ENCODE measurements at regions not wholly inside any gene's neighbourhood (a gene's known extent, or its start where the extent isn't known, plus 50 kb on each side); places are given as distances from the start of the nearest gene placed in this dataset.

- no peaks in the 10 kb centered on the region for H3K36me3 ChIP-seq (ENCODE audit: insufficient read depth, low read depth, low read length)
- no peak overlapping the region for H3K27ac ChIP-seq (ENCODE audit: low read length)
- H3K9ac ChIP-seq (ENCODE audit: low read depth, low read length), result no peak overlapping the region
- H3K4me3 ChIP-seq (ENCODE audit: low read length), result no peak overlapping the region
- no peaks in the 10 kb centered on the region for H3K27me3 ChIP-seq (ENCODE audit: insufficient read depth, low read length)
- no peaks in the 10 kb centered on the region for H3K4me1 ChIP-seq (ENCODE audit: insufficient read depth, low read length)
- H3K9me3 ChIP-seq (ENCODE audit: insufficient read depth, low read depth, low read length), result peaks cover 9% of the 10 kb centered on the region; the same call in 1 of the 2 replicates
Measured at GRCh38 chr10:78193189-78193588, 159.5 kb downstream of the RPS24 start.

GRCh38 chr10:78194050-78194449 lies 160.4 kb downstream of the RPS24 start:
- H3K27me3 ChIP-seq (ENCODE audit: insufficient read depth, low read length), result no peaks in the 10 kb centered on the region
- no peak overlapping the region for H3K9ac ChIP-seq (ENCODE audit: low read depth, low read length)
- no peak overlapping the region for H3K4me3 ChIP-seq (ENCODE audit: low read length)
- H3K27ac ChIP-seq (ENCODE audit: low read length), result no peak overlapping the region
- H3K36me3 ChIP-seq (ENCODE audit: insufficient read depth, low read depth, low read length), result no peaks in the 10 kb centered on the region
- H3K4me1 ChIP-seq (ENCODE audit: insufficient read depth, low read length), result no peaks in the 10 kb centered on the region
- H3K9me3 ChIP-seq (ENCODE audit: insufficient read depth, low read depth, low read length), result peaks cover 9% of the 10 kb centered on the region; the same call in 1 of the 2 replicates

- Histone ChIP-seq H3K27ac (ENCODE audit: low read length) (no peak overlapping the region), H3K4me1 (ENCODE audit: insufficient read depth, low read length) (no peaks in the 10 kb centered on the region), H3K9ac (ENCODE audit: low read depth, low read length) (no peak overlapping the region), H3K36me3 (ENCODE audit: insufficient read depth, low read depth, low read length) (no peaks in the 10 kb centered on the region), H3K4me3 (ENCODE audit: low read length) (no peak overlapping the region), H3K27me3 (ENCODE audit: insufficient read depth, low read length) (no peaks in the 10 kb centered on the region), H3K9me3 (ENCODE audit: insufficient read depth, low read depth, low read length) (peaks cover 9% of the 10 kb centered on the region; the same call in 1 of the 2 replicates)
Measured at GRCh38 chr10:78194539-78195402, 161.1 kb downstream of the RPS24 start.

- no peaks in the 10 kb centered on the region for H3K36me3 ChIP-seq (ENCODE audit: insufficient read depth, low read depth, low read length)
- no peak overlapping the region for H3K9ac ChIP-seq (ENCODE audit: low read depth, low read length)
- H3K4me1 ChIP-seq (ENCODE audit: insufficient read depth, low read length), result no peaks in the 10 kb centered on the region
- H3K27me3 ChIP-seq (ENCODE audit: insufficient read depth, low read length), result no peaks in the 10 kb centered on the region
- peaks cover 9% of the 10 kb centered on the region; the same call in 1 of the 2 replicates for H3K9me3 ChIP-seq (ENCODE audit: insufficient read depth, low read depth, low read length)
- H3K27ac ChIP-seq (ENCODE audit: low read length), result no peak overlapping the region
- H3K4me3 ChIP-seq (ENCODE audit: low read length), result no peak overlapping the region
Measured at GRCh38 chr10:78196396-78196795, 162.7 kb downstream of the RPS24 start.

DNA sequence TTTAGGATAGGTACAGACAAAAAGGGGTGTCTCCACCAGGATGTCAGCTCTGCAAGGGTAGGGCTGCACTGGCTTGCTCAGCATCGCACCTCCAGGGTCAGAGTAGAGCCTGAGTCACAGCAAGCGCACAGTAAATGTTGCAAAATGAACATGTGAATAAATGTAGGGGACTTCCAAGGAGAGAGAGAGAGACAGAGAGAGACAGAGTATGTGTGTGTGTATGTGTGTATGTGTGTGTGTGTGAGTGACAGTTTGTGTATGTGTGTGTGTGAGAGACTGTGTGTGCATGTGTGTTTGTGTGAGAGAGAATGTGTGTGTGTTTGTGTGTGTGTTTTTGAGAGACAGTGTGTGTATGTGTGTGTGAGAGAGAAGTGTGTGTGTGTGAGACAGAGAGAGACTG lies 163.3 kb downstream of the RPS24 start:
- Histone ChIP-seq H3K27me3 (ENCODE audit: insufficient read depth, low read length) (no peaks in the 10 kb centered on the region), H3K9ac (ENCODE audit: low read depth, low read length) (no peak overlapping the region), H3K36me3 (ENCODE audit: insufficient read depth, low read depth, low read length) (no peaks in the 10 kb centered on the region), H3K27ac (ENCODE audit: low read length) (no peak overlapping the region), H3K4me1 (ENCODE audit: insufficient read depth, low read length) (no peaks in the 10 kb centered on the region), H3K4me3 (ENCODE audit: low read length) (no peak overlapping the region), H3K9me3 (ENCODE audit: insufficient read depth, low read depth, low read length) (peaks cover 9% of the 10 kb centered on the region; the same call in 1 of the 2 replicates)

DNA sequence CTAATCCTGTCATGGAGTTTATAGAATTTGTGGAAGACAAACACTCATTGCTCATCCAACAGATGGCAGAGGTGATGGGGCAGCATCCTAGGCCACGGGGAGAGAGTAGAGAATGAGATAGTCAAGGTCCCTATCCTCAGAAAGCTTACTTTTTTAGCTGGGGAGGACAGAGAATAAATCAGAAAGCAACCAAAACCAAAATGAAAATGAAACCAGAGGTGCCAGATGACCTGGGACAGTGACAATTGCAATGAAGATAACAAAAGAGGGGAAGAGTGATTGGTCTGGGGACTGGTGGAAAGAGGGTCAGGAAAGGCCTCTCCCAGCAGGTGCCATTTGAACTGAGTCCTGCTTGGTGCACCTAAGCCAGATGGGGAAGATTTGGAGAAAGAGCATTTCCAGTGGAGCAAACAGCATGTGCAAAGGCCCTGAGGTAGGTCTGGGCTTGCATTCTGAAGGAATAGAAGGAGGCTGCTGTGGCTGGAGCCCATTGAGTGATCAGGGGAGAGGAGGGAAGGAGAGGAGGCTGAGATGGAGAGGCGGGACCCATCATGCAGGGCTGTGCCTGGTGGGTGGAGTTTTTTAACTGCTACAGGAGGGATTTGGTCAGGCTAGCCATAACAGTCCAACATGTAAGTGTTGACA lies 164.1 kb downstream of the RPS24 start:
- Histone ChIP-seq H3K4me3 (ENCODE audit: low read length) (no peak overlapping the region), H3K9ac (ENCODE audit: low read depth, low read length) (no peak overlapping the region), H3K27ac (ENCODE audit: low read length) (no peak overlapping the region), H3K36me3 (ENCODE audit: insufficient read depth, low read depth, low read length) (no peaks in the 10 kb centered on the region), H3K9me3 (ENCODE audit: insufficient read depth, low read depth, low read length) (peaks cover 7% of the 10 kb centered on the region; the same call in 1 of the 2 replicates), H3K27me3 (ENCODE audit: insufficient read depth, low read length) (no peaks in the 10 kb centered on the region), H3K4me1 (ENCODE audit: insufficient read depth, low read length) (no peaks in the 10 kb centered on the region)

GRCh38 chr10:78199005-78199725 lies 165.5 kb downstream of the RPS24 start:
- no peaks in the 10 kb centered on the region for H3K9me3 ChIP-seq (ENCODE audit: insufficient read depth, low read depth, low read length)
- no peaks in the 10 kb centered on the region for H3K36me3 ChIP-seq (ENCODE audit: insufficient read depth, low read depth, low read length)
- H3K27me3 ChIP-seq (ENCODE audit: insufficient read depth, low read length), result no peaks in the 10 kb centered on the region
- no peak overlapping the region for H3K9ac ChIP-seq (ENCODE audit: low read depth, low read length)
- H3K4me1 ChIP-seq (ENCODE audit: insufficient read depth, low read length), result no peaks in the 10 kb centered on the region
- no peak overlapping the region for H3K27ac ChIP-seq (ENCODE audit: low read length)
- H3K4me3 ChIP-seq (ENCODE audit: low read length), result no peak overlapping the region

GRCh38 chr10:78199759-78200158 lies 166.1 kb downstream of the RPS24 start:
- no peak overlapping the region for H3K9ac ChIP-seq (ENCODE audit: low read depth, low read length)
- H3K4me3 ChIP-seq (ENCODE audit: low read length), result no peak overlapping the region
- H3K27me3 ChIP-seq (ENCODE audit: insufficient read depth, low read length), result no peaks in the 10 kb centered on the region
- H3K27ac ChIP-seq (ENCODE audit: low read length), result no peak overlapping the region
- no peaks in the 10 kb centered on the region for H3K36me3 ChIP-seq (ENCODE audit: insufficient read depth, low read depth, low read length)
- H3K4me1 ChIP-seq (ENCODE audit: insufficient read depth, low read length), result no peaks in the 10 kb centered on the region
- no peaks in the 10 kb centered on the region for H3K9me3 ChIP-seq (ENCODE audit: insufficient read depth, low read depth, low read length)

DNA sequence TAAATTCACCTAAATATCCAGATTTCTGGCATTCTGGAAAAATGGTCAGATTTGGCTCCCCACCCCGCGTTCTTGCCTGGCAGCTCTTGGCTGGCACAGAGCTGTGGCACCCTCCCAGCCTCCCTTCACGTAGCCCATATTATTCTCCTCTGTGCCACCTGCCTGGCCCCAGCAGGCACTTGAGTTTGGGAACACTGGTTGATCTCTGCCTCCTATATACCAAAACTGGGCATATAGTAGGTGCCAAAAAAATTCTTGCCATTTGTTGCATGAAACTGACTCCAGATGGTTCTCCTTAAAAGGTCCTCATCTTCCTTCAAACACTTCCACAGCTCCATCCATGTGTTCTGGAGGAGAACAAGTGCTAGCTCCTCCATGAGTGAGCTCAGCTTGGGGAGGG lies 167.0 kb downstream of the RPS24 start:
- Histone ChIP-seq H3K27me3 (ENCODE audit: insufficient read depth, low read length) (no peaks in the 10 kb centered on the region), H3K36me3 (ENCODE audit: insufficient read depth, low read depth, low read length) (no peaks in the 10 kb centered on the region), H3K9ac (ENCODE audit: low read depth, low read length) (no peak overlapping the region), H3K4me1 (ENCODE audit: insufficient read depth, low read length) (no peaks in the 10 kb centered on the region), H3K27ac (ENCODE audit: low read length) (no peak overlapping the region), H3K4me3 (ENCODE audit: low read length) (no peak overlapping the region), H3K9me3 (ENCODE audit: insufficient read depth, low read depth, low read length) (no peaks in the 10 kb centered on the region)

DNA sequence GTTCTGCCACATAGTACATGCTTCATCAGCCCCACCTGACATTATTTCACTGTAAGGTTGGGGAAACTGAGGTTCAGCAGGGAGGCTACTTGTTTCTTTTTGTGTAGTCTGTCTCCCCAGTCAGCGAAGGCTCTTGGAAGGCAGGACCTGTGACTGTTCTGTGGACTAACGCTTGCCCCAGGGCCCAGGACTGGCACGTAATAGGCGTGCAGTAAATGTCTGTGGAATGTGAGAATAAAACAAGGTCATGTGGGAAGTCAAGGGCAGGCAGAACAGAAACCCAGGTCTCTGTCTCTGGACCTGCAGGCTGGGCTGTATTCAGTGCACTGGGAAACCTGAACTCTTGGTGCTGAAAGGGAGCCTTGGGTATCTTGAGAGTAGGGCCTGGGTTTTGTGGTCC lies 168.7 kb downstream of the RPS24 start:
- no peak overlapping the region for H3K4me3 ChIP-seq (ENCODE audit: low read length)
- no peaks in the 10 kb centered on the region for H3K27me3 ChIP-seq (ENCODE audit: insufficient read depth, low read length)
- H3K36me3 ChIP-seq (ENCODE audit: insufficient read depth, low read depth, low read length), result no peaks in the 10 kb centered on the region
- no peaks in the 10 kb centered on the region for H3K9me3 ChIP-seq (ENCODE audit: insufficient read depth, low read depth, low read length)
- no peaks in the 10 kb centered on the region for H3K4me1 ChIP-seq (ENCODE audit: insufficient read depth, low read length)
- H3K9ac ChIP-seq (ENCODE audit: low read depth, low read length), result no peak overlapping the region
- no peak overlapping the region for H3K27ac ChIP-seq (ENCODE audit: low read length)

DNA sequence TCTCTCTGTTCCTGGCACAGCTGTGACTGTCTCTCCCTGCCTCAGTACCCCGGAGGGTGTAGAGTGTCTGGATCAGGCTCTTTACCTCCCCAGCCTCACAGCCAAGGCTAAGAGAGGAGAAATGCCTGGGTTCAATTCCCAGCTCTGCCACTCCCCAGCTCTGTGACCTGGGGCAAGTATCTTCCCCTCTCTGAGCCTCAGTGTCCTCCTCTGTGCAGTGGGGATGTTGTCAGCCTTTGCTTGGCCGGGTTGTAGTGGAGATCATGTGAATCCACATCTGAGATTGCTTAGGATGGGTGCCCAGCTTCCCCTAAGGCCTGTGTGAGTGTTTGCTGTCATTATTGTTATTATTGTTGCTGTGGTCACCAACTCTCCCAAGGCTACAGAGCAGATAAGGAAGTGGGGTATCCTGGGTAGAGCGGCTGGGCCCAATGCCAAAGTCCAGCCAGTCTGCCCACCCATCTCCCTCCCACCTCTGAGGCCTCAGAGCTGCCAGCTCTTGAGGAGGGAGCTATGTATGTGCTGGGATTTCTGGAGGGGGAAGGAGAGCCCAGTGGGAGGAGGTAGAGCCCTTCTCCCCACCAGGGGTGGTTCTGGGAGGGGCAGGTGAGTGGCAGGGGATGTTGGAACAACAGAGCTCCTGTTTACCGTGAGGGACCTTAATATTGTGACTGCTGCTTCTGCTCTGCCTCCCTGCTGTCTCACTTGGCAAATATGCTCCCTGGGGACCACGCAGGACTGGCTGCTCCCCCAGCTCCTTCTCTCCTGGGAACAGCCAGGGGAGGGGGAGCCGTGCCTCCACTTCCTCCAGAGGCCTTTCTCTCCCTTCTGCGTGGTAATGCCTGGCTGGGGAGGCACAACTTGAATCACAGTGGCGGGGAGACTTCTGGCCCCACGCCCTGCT lies 170.5 kb downstream of the RPS24 start:
- H3K4me1 ChIP-seq (ENCODE audit: insufficient read depth, low read length), result no peaks in the 10 kb centered on the region
- H3K9me3 ChIP-seq (ENCODE audit: insufficient read depth, low read depth, low read length), result no peaks in the 10 kb centered on the region
- no peak overlapping the region for H3K9ac ChIP-seq (ENCODE audit: low read depth, low read length)
- no peaks in the 10 kb centered on the region for H3K36me3 ChIP-seq (ENCODE audit: insufficient read depth, low read depth, low read length)
- no peak overlapping the region for H3K4me3 ChIP-seq (ENCODE audit: low read length)
- no peak overlapping the region for H3K27ac ChIP-seq (ENCODE audit: low read length)
- no peaks in the 10 kb centered on the region for H3K27me3 ChIP-seq (ENCODE audit: insufficient read depth, low read length)

All from iPS-20b (cell line).